NCI-H446 (cell line): ENCODE measurements at regions not wholly inside any gene's neighbourhood (a gene's known extent, or its start where the extent isn't known, plus 50 kb on each side); places are given as distances from the start of the nearest gene placed in this dataset.
"Not testable (repeated sequence)": the region's sequence is repeated elsewhere in the genome, so short reads cannot be mapped to it uniquely, and the experiment has no call there.

Experiments
- DNase-seq, 2 experiments: peaks; one replicate each; lab custom pipeline; 2025; lab: John Stamatoyannopoulos, UW

- no peak for DNase-seq
Observed at GRCh38 chr12:105534068-105534467, 203.6 kb downstream of the C12orf75 start.

- not testable (repeated sequence) for DNase-seq
Observed at GRCh38 chr12:105535033-105535432, 204.5 kb downstream of the C12orf75 start.

- DNase-seq: peak in 1 of 2 experiments; percentile 37
Observed at GRCh38 chr12:105538880-105539279, 208.4 kb downstream of the C12orf75 start.

GRCh38 chr12:105539735-105540134, 209.2 kb downstream of the C12orf75 start:
- no peak for DNase-seq

- DNase-seq: no peak
Observed at GRCh38 chr12:105547786-105548185, 217.3 kb downstream of the C12orf75 start.

GRCh38 chr12:105548626-105549025, 218.1 kb downstream of the C12orf75 start:
- no peak for DNase-seq

GRCh38 chr12:105552056-105552455, 221.6 kb downstream of the C12orf75 start:
- DNase-seq: peak in 1 of 2 experiments; percentile 27

- no peak for DNase-seq
Observed at GRCh38 chr12:105554223-105554678, 223.8 kb downstream of the C12orf75 start.

GRCh38 chr12:105554856-105555255, 224.4 kb downstream of the C12orf75 start:
- no peak for DNase-seq

GRCh38 chr12:105555556-105556295, 225.2 kb downstream of the C12orf75 start:
- no peak for DNase-seq

- DNase-seq: no peak
Observed at GRCh38 chr12:105559310-105559709, 228.8 kb downstream of the C12orf75 start.

GRCh38 chr12:105561546-105562198, 231.2 kb downstream of the C12orf75 start:
- DNase-seq: peak; percentile 66 to 73

GRCh38 chr12:105562199-105562971, 231.9 kb downstream of the C12orf75 start:
- peak; percentile 66 to 79 for DNase-seq

- DNase-seq: no peak
Observed at GRCh38 chr12:105567061-105567460, 236.6 kb downstream of the C12orf75 start.

GRCh38 chr12:105569886-105570285, 239.4 kb downstream of the C12orf75 start:
- no peak for DNase-seq

GRCh38 chr12:105570944-105571343, 240.5 kb downstream of the C12orf75 start:
- DNase-seq: no peak

GRCh38 chr12:105573574-105573973, 243.1 kb downstream of the C12orf75 start:
- DNase-seq: no peak

GRCh38 chr12:105574056-105574715, 243.7 kb downstream of the C12orf75 start:
- DNase-seq: peak; percentile 9 to 58

GRCh38 chr12:105575235-105575634, 244.7 kb downstream of the C12orf75 start:
- DNase-seq: peak in 1 of 2 experiments; percentile 48

- peak in 1 of 2 experiments; percentile 33 for DNase-seq
Observed at GRCh38 chr12:105576261-105576660, 245.8 kb downstream of the C12orf75 start.

GRCh38 chr12:105580821-105581352, 250.4 kb downstream of the C12orf75 start:
- no peak for DNase-seq

GRCh38 chr12:105581420-105581819, 250.9 kb downstream of the C12orf75 start:
- DNase-seq: no peak
